Calu3 (cell line): ENCODE measurements at regions not wholly inside any gene's neighbourhood (a gene's known extent, or its start where the extent isn't known, plus 50 kb on each side); places are given as distances from the start of the nearest gene placed in this dataset.

Source experiments
- BruUV-seq: library from RNA; stranded (reverse); fragments of 400-500 nt; replicated peaks from 2 replicates; lab custom pipeline; 2021; lab: Mats Ljungman, UMichigan
- CTCF ChIA-PET: fragments of 300-600 bp; sonication (Branson Sonifier 250); formaldehyde crosslinking; loops from one replicate; lab custom pipeline; 2022; ENCODE audit warnings: antibody characterized with exemption; lab: Charles Lee
- DNase-seq: peaks from one replicate; pipeline ENCODE4 v3.0.0; 2022
- H3K27ac Mint-ChIP-seq: one replicate; pipeline ENCODE4 v1.8.0; 2022; ENCODE audit warnings: mixed read lengths; ENCODE audit not compliant: unreplicated experiment
- H3K27me3 Mint-ChIP-seq: one replicate; pipeline ENCODE4 v1.8.0; 2022; ENCODE audit warnings: mixed read lengths; ENCODE audit not compliant: unreplicated experiment
- H3K36me3 Mint-ChIP-seq: one replicate; pipeline ENCODE4 v1.8.0; 2022; ENCODE audit warnings: mild to moderate bottlenecking, moderate library complexity, mixed read lengths; ENCODE audit not compliant: insufficient read depth, unreplicated experiment
- H3K4me1 Mint-ChIP-seq: one replicate; pipeline ENCODE4 v1.8.0; 2022; ENCODE audit warnings: mild to moderate bottlenecking, low read depth, mixed read lengths; ENCODE audit not compliant: unreplicated experiment
- H3K4me3 Mint-ChIP-seq: one replicate; pipeline ENCODE4 v1.8.0; 2022; ENCODE audit warnings: mild to moderate bottlenecking, low read depth, moderate library complexity, mixed read lengths; ENCODE audit not compliant: unreplicated experiment
- H3K9me3 Mint-ChIP-seq: one replicate; pipeline ENCODE4 v1.8.0; 2022; ENCODE audit warnings: low read depth, mixed read lengths; ENCODE audit not compliant: unreplicated experiment
- CTCF ChIP-seq: fragments of 200-600 bp; IDR thresholded peaks from one replicate; pipeline ENCODE4 v1.8.0; 2022; ENCODE audit warnings: antibody characterized with exemption; ENCODE audit not compliant: unreplicated experiment
- intact Hi-C: fragments of 100-400 bp; cut with micrococcal nuclease; formaldehyde crosslinking; loops from one replicate; pipeline ENCODE4 v1.10.0; 2022; ENCODE audit not compliant: unreplicated experiment

- no peaks in the 10 kb centered on the region for H3K36me3 Mint-ChIP-seq
- CTCF ChIA-PET, result no interaction called here
- H3K4me3 Mint-ChIP-seq, result no peak overlapping the region
- peaks cover 7% of the 10 kb centered on the region for H3K9me3 Mint-ChIP-seq
- H3K27me3 Mint-ChIP-seq, result no peaks in the 10 kb centered on the region
- H3K27ac Mint-ChIP-seq, result no peak overlapping the region
- intact Hi-C loops, result no loop called here
- DNase-seq, result no peak
- no peaks in the 10 kb centered on the region for H3K4me1 Mint-ChIP-seq
- no TSS peak for BruUV-seq
- TF ChIP-seq CTCF, result no peak
Measured at GRCh38 chr14:26987744-26988363, 390.0 kb upstream of the NOVA1 start.

GRCh38 chr14:26990946-26991345 is 393.1 kb upstream of the NOVA1 start:
- TF ChIP-seq CTCF, result no peak
- H3K9me3 Mint-ChIP-seq, result peaks cover 7% of the 10 kb centered on the region
- intact Hi-C loops, result no loop called here
- DNase-seq, result no peak
- no peak overlapping the region for H3K4me3 Mint-ChIP-seq
- no peaks in the 10 kb centered on the region for H3K36me3 Mint-ChIP-seq
- no peaks in the 10 kb centered on the region for H3K27me3 Mint-ChIP-seq
- BruUV-seq, result no TSS peak
- no peaks in the 10 kb centered on the region for H3K4me1 Mint-ChIP-seq
- H3K27ac Mint-ChIP-seq, result no peak overlapping the region
- CTCF ChIA-PET, result no interaction called here

GRCh38 chr14:26992403-26993115 is 394.7 kb upstream of the NOVA1 start:
- intact Hi-C loops, result no loop called here
- Mint-ChIP-seq H3K27ac (no peak overlapping the region), H3K36me3 (no peaks in the 10 kb centered on the region), H3K4me3 (no peak overlapping the region), H3K9me3 (peaks cover 12% of the 10 kb centered on the region), H3K27me3 (no peaks in the 10 kb centered on the region), H3K4me1 (no peaks in the 10 kb centered on the region)
- TF ChIP-seq CTCF, result no peak
- no TSS peak for BruUV-seq
- DNase-seq, result no peak
- CTCF ChIA-PET, result no interaction called here

GRCh38 chr14:26993556-26993955 is 395.7 kb upstream of the NOVA1 start:
- CTCF ChIA-PET, result no interaction called here

More at GRCh38 chr14:26993556-26993955, 395.7 kb upstream of the NOVA1 start:
- DNase-seq, result no peak
- no peak overlapping the region for H3K4me3 Mint-ChIP-seq
- no peaks in the 10 kb centered on the region for H3K27me3 Mint-ChIP-seq
- H3K36me3 Mint-ChIP-seq, result no peaks in the 10 kb centered on the region
- no peak for TF ChIP-seq CTCF
- no peaks in the 10 kb centered on the region for H3K4me1 Mint-ChIP-seq
- no peak overlapping the region for H3K27ac Mint-ChIP-seq
- intact Hi-C loops, result no loop called here
- H3K9me3 Mint-ChIP-seq, result peaks cover 14% of the 10 kb centered on the region
- no TSS peak for BruUV-seq
